ENCODE measurements at regions not wholly inside any gene's neighbourhood (a gene's known extent, or its start where the extent isn't known, plus 50 kb on each side); places are given as distances from the start of the nearest gene placed in this dataset.
A peak's percentile ranks its signal among the peaks of the same experiment; 100 is the strongest.

DNA sequence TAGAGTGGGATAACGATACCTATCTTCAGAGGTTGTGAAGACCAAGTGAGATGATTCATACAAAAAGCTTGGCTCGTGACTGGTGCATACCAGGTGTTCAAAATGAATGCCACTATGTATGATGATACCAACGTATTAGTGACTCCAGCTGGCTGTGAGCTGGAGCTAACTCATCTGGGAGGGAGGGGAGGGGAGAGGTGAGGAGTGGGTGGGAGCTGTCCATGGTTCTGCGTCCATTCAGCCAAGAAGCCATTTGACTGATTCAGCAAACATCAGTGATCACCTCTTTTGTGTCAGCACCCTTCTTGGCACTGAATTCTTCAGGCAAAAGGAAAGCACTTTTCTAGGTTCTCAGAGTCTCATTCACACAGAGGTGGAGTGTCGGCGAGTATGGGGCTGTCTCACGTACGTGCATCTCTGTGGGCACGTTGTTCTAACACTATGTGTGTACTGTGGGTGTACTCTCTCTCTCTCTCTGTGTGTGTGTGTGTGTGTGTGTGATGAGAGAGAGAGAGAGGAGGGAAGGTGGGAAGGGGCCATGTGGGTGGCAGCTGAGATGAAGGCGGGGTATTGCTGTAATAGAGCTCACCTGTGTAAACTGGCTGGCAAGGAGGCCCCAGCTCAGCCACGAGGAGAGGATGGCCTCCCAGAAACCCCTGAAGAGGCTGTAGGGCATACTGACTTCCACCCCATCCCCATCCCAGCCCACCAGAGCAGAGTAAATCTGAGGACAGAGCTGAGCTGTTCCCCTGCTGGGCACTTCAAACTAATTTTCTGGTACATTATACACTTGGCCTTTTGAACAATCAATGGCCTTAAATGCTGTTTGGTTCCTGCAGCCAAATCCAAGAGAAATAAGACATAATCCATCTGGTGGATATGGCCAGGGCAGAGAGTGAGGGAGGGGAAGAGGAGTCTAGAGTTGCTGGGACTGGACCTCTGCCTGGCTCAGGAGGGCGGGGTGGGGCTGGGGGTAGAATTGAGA lies 96.1 kb upstream of the THY1 start:
- Histone ChIP-seq H3K4me1 (peaks cover 0 to 3% (median 0%) of the 10 kb centered on the region in 10 experiments; a peak in 4 of 20 replicates), H3K4me3 (no peak overlapping the region), H3K27ac (no peak overlapping the region), H3K27me3 (no peaks in the 10 kb centered on the region), H3K36me3 (no peaks in the 10 kb centered on the region), H3K9ac (no peak overlapping the region), H3K4me2 (no peak overlapping the region), H4K20me1 (no peaks in the 10 kb centered on the region; a peak in 1 of 22 replicates), H3K9me3 (replicated peaks in 1 of 11) (no peaks in the 10 kb centered on the region)
- no peak for TF ChIP-seq Cebpa-rat (IDR thresholded peaks at IDR 0.05)

DNA sequence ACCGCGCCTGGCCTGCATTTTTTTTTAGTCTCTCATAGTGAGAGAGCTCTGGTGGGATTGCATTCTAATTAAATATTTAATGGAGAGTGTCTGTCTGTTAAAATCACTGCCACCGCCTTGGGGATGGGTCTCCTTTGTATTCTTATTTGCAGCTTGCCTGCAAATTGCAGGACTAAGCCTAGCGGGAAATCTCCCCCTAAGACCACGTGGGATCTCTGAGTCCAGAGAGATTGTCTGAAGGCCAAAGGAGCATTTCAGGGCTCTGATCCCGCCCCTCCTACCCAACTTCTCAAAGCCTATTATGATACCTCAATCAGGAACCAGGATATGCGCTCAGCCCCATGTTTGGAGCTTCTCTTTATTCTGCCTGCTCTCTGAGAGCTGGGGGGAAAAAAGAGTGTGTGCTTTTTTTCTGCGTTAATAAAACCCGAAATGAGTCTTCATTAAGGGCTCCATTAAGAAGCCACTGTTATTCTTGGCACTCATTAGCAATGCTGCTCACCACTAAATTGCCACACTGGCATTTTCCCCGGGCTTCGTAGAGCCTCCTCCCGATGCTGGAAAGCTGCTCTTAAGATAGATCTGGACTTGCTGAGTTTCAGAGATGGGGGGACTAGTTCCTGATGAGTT lies 92.9 kb upstream of the THY1 start:
- Histone ChIP-seq H3K36me3 (no peaks in the 10 kb centered on the region), H3K9ac (no peak overlapping the region), H3K4me1 (peaks cover 25 to 31% (median 29%) of the 10 kb centered on the region in 10 experiments), H3K27ac (no peak overlapping the region), H4K20me1 (no peaks in the 10 kb centered on the region; a peak in 1 of 22 replicates), H3K27me3 (no peaks in the 10 kb centered on the region), H3K4me2 (no peak overlapping the region), H3K9me3 (replicated peaks in 1 of 11) (no peaks in the 10 kb centered on the region), H3K4me3 (no peak overlapping the region)
- TF ChIP-seq Cebpa-rat (IDR thresholded peaks at IDR 0.05) = no peak

DNA sequence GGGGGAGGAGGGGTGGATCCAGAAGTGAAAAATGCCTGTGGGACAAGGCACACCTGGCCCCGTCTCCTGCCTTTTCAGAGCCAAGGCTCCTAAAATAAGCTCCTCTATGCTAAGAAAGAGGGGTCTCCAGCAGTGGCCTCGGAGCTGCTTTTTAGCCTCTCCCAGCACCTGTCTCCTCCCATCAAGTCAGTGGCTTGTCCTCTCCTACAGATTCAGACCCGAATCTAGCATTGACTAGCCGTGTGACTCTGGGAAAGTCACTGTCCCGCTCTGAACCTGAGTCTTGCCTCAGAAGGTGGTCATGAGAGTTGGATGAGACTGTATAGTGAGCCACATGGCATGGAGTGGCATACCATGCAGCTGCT lies 90.8 kb upstream of the THY1 start:
- TF ChIP-seq Cebpa-rat (IDR thresholded peaks at IDR 0.05) = no peak
- H3K4me3 ChIP-seq = no peak overlapping the region
- no peaks in the 10 kb centered on the region; a peak in 1 of 22 replicates for H4K20me1 ChIP-seq
- peak overlapping the region in 10 of 11 experiments; percentile 11 to 85 (median 77); a peak in 13 of 22 replicates for H3K4me2 ChIP-seq
- H3K27me3 ChIP-seq = no peaks in the 10 kb centered on the region
- H3K36me3 ChIP-seq = no peaks in the 10 kb centered on the region
- H3K27ac ChIP-seq = no peak overlapping the region
- H3K9me3 ChIP-seq (replicated peaks in 1 of 11) = peaks cover 0 to 7% (median 0%) of the 10 kb centered on the region in 11 experiments; a peak in 1 of 22 replicates
- no peak overlapping the region for H3K9ac ChIP-seq
- peaks cover 44 to 51% (median 49%) of the 10 kb centered on the region in 10 experiments for H3K4me1 ChIP-seq

DNA sequence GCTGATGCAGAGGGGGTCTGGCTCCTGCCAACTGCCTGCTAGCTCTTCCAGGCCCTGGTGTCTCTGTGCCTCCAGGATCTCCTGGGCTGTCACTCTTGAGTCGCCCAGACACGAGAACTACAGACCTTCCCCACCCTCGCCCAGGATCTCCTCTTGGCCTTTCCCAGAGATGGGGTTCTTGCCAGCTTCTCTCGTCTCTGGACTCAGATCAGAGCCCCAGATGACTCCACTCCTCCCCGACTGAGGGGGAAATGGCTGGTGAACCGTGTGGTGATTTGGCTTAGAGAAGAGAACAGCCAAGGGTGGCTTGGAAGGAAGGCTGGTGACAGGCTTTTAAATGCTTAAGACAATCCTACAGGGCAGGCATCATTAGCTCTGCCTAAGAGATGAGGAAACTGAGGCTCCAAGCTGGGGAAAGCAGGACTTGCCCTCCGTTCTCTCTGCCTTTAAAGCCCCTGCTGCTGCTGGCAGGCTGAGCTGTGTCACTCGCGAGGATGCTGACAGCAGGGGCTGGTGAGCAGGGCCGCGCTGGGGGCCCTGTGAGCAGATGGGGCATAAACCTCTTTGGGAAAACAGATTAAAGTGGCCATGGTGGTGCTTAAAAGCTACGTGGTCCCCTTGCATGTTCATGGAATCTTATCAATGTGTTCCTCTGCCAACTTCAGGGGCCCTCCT lies 90.3 kb upstream of the THY1 start:
- Histone ChIP-seq H4K20me1 (no peaks in the 10 kb centered on the region; a peak in 1 of 22 replicates), H3K36me3 (no peaks in the 10 kb centered on the region), H3K9me3 (replicated peaks in 1 of 11) (peaks cover 0 to 7% (median 0%) of the 10 kb centered on the region in 11 experiments; a peak in 1 of 22 replicates), H3K27ac (0 out of 22 replicates have a peak overlapping the region, but pooled peaks of 1 of the 11 experiments have one; percentile 30), H3K9ac (peak overlapping the region in 2 of 11 experiments; percentile 5 to 24; a peak in 2 of 22 replicates), H3K4me2 (peak overlapping the region; percentile 62 to 85 (median 78)), H3K27me3 (no peaks in the 10 kb centered on the region), H3K4me1 (peaks cover 44 to 51% (median 49%) of the 10 kb centered on the region in 10 experiments), H3K4me3 (no peak overlapping the region)
- TF ChIP-seq Cebpa-rat (IDR thresholded peaks at IDR 0.05) = no peak

DNA sequence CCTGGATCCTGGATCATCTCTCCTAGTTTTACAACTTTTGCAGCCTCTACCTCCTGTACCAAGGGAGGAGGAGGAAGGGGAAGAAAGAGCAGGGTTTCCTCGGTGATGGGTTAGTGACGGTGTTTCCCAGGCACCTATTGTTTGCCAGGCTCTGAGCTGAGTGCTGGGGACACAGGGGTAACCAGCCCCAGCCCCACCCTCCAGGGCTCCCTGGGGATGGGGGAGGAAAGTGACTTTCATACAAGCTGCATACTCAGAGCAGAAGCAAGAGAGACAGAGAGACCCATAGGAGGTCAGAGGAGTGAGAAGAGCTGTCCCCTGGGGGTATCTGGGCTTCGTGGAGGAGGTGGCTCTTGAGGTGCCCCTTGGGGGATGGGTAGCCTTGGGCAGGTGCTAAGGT lies 89.4 kb upstream of the THY1 start:
- H3K4me1 ChIP-seq = peaks cover 44 to 51% (median 49%) of the 10 kb centered on the region in 10 experiments
- peak overlapping the region; percentile 62 to 85 (median 78) for H3K4me2 ChIP-seq
- peak overlapping the region in 2 of 11 experiments; percentile 7 to 30; a peak in 4 of 22 replicates for H3K27ac ChIP-seq
- H3K36me3 ChIP-seq = no peaks in the 10 kb centered on the region
- H3K27me3 ChIP-seq = no peaks in the 10 kb centered on the region
- 0 out of 20 replicates have a peak overlapping the region, but pooled peaks of 1 of the 10 experiments have one; percentile 5 for H3K4me3 ChIP-seq
- no peaks in the 10 kb centered on the region; a peak in 1 of 22 replicates for H4K20me1 ChIP-seq
- H3K9ac ChIP-seq = peak overlapping the region in 4 of 11 experiments; percentile 7 to 48 (median 24); a peak in 3 of 22 replicates
- peaks cover 0 to 7% (median 0%) of the 10 kb centered on the region in 11 experiments; a peak in 1 of 22 replicates for H3K9me3 ChIP-seq (replicated peaks in 1 of 11)
- no peak for TF ChIP-seq Cebpa-rat (IDR thresholded peaks at IDR 0.05)

DNA sequence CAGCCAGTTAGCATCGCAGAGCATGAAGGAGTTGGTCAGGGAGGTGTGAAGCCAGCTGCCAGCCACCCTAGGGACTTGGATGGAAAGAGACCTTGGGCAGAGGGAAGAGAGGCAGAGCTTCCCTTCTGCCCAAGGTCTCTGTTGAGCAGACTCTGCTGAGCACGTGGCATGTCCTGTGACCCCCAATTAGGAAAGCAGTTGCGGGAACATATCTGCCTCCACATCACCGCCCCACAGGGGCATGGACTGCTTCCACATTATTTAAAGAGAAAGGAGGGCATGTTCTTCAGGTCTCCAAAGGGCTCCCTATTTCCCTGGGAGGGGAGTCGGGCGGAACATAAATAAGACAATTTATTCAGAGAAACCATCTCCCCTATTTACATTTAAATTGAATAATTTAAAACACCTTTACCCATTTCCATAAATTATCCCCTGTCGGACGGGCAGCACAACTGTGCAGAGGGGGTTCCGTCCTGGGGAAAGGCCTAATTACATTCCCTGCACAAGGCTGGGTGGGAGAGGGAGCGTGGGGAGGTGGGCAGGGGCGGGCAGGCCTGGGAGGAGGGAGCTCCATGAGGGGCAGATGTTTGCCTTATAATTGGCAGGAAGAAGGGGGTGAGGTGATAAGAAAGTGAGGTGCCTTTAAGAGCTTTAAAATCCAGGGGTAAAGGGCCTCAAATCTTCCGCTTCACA lies 88.8 kb upstream of the THY1 start:
- Histone ChIP-seq H3K4me1 (peaks cover 44 to 51% (median 49%) of the 10 kb centered on the region in 10 experiments), H3K4me3 (no peak overlapping the region), H3K4me2 (peak overlapping the region; percentile 62 to 85 (median 78)), H3K9me3 (replicated peaks in 1 of 11) (peaks cover 0 to 7% (median 0%) of the 10 kb centered on the region in 11 experiments; a peak in 1 of 22 replicates), H3K9ac (peak overlapping the region in 1 of 11 experiments; percentile 24; a peak in 2 of 22 replicates), H3K27me3 (no peaks in the 10 kb centered on the region), H4K20me1 (no peaks in the 10 kb centered on the region; a peak in 1 of 22 replicates), H3K36me3 (no peaks in the 10 kb centered on the region), H3K27ac (peak overlapping the region in 4 of 11 experiments; percentile 15 to 81 (median 48); a peak in 3 of 22 replicates)
- no peak for TF ChIP-seq Cebpa-rat (IDR thresholded peaks at IDR 0.05)

DNA sequence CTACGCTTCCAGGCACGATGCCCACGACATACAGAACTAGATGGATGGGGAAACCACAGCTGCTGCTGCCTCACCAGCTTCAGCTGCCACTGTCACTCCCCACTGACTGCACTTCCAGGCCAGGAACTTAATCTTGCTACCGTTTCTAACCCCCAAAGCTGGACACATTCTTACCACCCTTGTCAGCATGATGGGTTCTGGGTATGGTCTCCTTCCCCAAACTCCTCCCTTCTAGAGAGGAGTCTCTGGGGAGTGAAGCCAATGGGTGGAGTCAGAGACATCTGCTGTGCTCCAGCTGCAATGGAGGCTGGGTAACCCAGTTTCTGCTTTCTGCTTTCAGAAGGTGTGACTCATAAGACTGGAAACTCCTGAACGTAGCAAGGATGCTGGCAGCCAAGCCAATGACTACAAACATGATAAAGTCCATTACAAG lies 87.0 kb upstream of the THY1 start:
- peaks cover 0 to 7% (median 0%) of the 10 kb centered on the region in 11 experiments; a peak in 1 of 22 replicates for H3K9me3 ChIP-seq (replicated peaks in 1 of 11)
- no peaks in the 10 kb centered on the region for H3K36me3 ChIP-seq
- peak overlapping the region in 7 of 11 experiments; percentile 12 to 50 (median 37); a peak in 10 of 22 replicates for H3K9ac ChIP-seq
- no peak for TF ChIP-seq Cebpa-rat (IDR thresholded peaks at IDR 0.05)
- no peaks in the 10 kb centered on the region; a peak in 1 of 22 replicates for H4K20me1 ChIP-seq
- H3K4me2 ChIP-seq = peak overlapping the region; percentile 55 to 85 (median 71)
- no peaks in the 10 kb centered on the region for H3K27me3 ChIP-seq
- no peak overlapping the region for H3K4me3 ChIP-seq
- peak overlapping the region in 10 of 11 experiments; percentile 46 to 81 (median 69); a peak in 20 of 22 replicates for H3K27ac ChIP-seq
- peaks cover 46 to 58% (median 50%) of the 10 kb centered on the region in 10 experiments for H3K4me1 ChIP-seq

All from BLaER1 treated with 17β-estradiol and CSF1 and Interleukin-3, amounts not matched to agents 10 nM and 100 nM (cell line).